ENCODE measurements at regions not wholly inside any gene's neighbourhood (a gene's known extent, or its start where the extent isn't known, plus 50 kb on each side); places are given as distances from the start of the nearest gene placed in this dataset.

DNA sequence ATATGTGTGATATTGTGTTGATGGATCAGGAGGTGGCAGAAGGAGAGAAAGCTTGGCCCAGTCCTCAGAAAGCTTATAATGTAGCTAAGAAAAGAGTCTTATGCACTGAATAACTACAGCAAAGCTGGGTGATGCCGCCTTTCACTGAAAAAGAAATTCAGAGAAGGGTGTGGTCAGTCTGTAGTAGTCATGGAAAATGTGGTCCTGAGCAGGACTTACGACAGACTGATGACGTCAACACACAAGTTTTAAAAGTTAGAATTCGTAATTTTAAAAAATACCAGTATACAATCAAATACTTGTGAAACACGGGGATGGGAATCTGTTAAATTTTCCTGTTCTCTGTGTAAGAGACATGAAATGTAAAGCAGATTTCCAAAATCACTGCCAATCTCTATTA is 87.0 kb upstream of the RAPGEF2 start:
- TF ChIP-seq STAT1 (conservative IDR thresholded peaks at IDR 0.05) (no peak), RELA (IDR thresholded peaks at IDR 0.05; ENCODE audit: borderline replicate concordance, partially characterized antibody) (no peak), ESRRA (IDR thresholded peaks at IDR 0.05; ENCODE audit: low read length) (no peak), SPI1 (IDR thresholded peaks at IDR 0.05; ENCODE audit: borderline replicate concordance, insufficient read depth, low read depth, low read length) (no peak)
- TF ChIP-seq, protein P1, sequence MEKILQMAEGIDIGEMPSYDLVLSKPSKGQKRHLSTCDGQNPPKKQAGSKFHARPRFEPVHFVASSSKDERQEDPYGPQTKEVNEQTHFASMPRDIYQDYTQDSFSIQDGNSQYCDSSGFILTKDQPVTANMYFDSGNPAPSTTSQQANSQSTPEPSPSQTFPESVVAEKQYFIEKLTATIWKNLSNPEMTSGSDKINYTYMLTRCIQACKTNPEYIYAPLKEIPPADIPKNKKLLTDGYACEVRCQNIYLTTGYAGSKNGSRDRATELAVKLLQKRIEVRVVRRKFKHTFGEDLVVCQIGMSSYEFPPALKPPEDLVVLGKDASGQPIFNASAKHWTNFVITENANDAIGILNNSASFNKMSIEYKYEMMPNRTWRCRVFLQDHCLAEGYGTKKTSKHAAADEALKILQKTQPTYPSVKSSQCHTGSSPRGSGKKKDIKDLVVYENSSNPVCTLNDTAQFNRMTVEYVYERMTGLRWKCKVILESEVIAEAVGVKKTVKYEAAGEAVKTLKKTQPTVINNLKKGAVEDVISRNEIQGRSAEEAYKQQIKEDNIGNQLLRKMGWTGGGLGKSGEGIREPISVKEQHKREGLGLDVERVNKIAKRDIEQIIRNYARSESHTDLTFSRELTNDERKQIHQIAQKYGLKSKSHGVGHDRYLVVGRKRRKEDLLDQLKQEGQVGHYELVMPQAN (conservative IDR thresholded peaks at IDR 0.05), result no peak
- TF ChIP-seq, protein P2, sequence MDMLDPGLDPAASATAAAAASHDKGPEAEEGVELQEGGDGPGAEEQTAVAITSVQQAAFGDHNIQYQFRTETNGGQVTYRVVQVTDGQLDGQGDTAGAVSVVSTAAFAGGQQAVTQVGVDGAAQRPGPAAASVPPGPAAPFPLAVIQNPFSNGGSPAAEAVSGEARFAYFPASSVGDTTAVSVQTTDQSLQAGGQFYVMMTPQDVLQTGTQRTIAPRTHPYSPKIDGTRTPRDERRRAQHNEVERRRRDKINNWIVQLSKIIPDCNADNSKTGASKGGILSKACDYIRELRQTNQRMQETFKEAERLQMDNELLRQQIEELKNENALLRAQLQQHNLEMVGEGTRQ (IDR thresholded peaks at IDR 0.05; ENCODE audit: borderline replicate concordance, low read depth, low read length), result no peak
- TF ChIP-seq, protein P3, sequence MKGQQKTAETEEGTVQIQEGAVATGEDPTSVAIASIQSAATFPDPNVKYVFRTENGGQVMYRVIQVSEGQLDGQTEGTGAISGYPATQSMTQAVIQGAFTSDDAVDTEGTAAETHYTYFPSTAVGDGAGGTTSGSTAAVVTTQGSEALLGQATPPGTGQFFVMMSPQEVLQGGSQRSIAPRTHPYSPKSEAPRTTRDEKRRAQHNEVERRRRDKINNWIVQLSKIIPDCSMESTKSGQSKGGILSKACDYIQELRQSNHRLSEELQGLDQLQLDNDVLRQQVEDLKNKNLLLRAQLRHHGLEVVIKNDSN (IDR thresholded peaks at IDR 0.05; ENCODE audit: borderline replicate concordance, extremely low read length, insufficient read depth, low read depth, low read length), result no peak
- ChIA-PET SMC1A (ENCODE audit: uncharacterized antibody, unreplicated experiment) (interaction anchor here (0.7 to 5.3 kb wide), 32 partner anchors 11 to 347 kb away, joined by 3 to 76 read pairs (median 5); no protein-coding TSS in a partner anchor), POLR2A (interaction anchor here (1.1 to 1.8 kb wide), 2 partner anchors 40 to 149 kb away, joined by 5 to 7 read pairs; no protein-coding TSS in a partner anchor), RAD21 (ENCODE audit: unreplicated experiment) (interaction anchor here (0.7 to 4.1 kb wide), 32 partner anchors 8 to 388 kb away, joined by 3 to 80 read pairs (median 4); partner anchors contain the start of gene FNIP2), CTCF (interaction anchor here (0.7 to 5.1 kb wide), 32 partner anchors 10 to 305 kb away, joined by 3 to 68 read pairs (median 6); partner anchors contain the start of gene PPID)
- H3K9me3 ChIP-seq (replicated peaks; ENCODE audit: control insufficient read depth, insufficient read depth, low read length), result no peaks in the 10 kb centered on the region
- H3K4me1 ChIP-seq (ENCODE audit: control insufficient read depth, insufficient read depth, low read length), result peaks cover 24% of the 10 kb centered on the region
- H3K27me3 ChIP-seq (replicated peaks in 1 of 2; ENCODE audit: control insufficient read depth in 2 of 2, insufficient read depth in 2 of 2, low read length in 1 of 2), result no peaks in the 10 kb centered on the region
- ATAC-seq, result no peak
- no peak for DNase-seq (ENCODE audit: low read depth, low spot score)
- 66% methylated on average over 5 of the region's 5 CpGs for WGBS (ENCODE audit: insufficient coverage, insufficient replicate concordance, low lambda C conversion rate, missing lambda C conversion rate)
- no peak overlapping the region for H2AFZ ChIP-seq (ENCODE audit: control insufficient read depth, low read depth, low read length)
- no peak overlapping the region for H3K9ac ChIP-seq (ENCODE audit: control insufficient read depth, insufficient read depth, low read length)
- in situ Hi-C loops (cut with MboI), result no loop called here
- no peak overlapping the region for H3K4me3 ChIP-seq
- no peaks in the 10 kb centered on the region for H4K20me1 ChIP-seq (ENCODE audit: control insufficient read depth, insufficient read depth)
- H3K27ac ChIP-seq (ENCODE audit: control insufficient read depth, insufficient read depth), result no peak overlapping the region
- H3K4me2 ChIP-seq (ENCODE audit: control insufficient read depth, insufficient read depth), result peak overlapping the region; percentile 17; the same call in 1 of the 2 replicates
- no peaks in the 10 kb centered on the region for H3K36me3 ChIP-seq (ENCODE audit: control insufficient read depth in 2 of 2, insufficient read depth in 2 of 2, low read length in 1 of 2)
- BruUV-seq (replicated peaks), result no TSS peak
- no peak for FAIRE-seq
- H3K79me2 ChIP-seq (ENCODE audit: control insufficient read depth, insufficient read depth, low read length), result no peaks in the 10 kb centered on the region
- intact Hi-C loops (cut with micrococcal nuclease; ENCODE audit: unreplicated experiment), result loop anchor here (1.0 to 5.0 kb wide), 2 partner anchors 91 to 159 kb away; no protein-coding TSS in a partner anchor
